ENCODE measurements at regions not wholly inside any gene's neighbourhood (a gene's known extent, or its start where the extent isn't known, plus 50 kb on each side); places are given as distances from the start of the nearest gene placed in this dataset.

- Histone ChIP-seq H3K27me3 (ENCODE audit: control insufficient read depth, insufficient read depth, low read length) (no peaks in the 10 kb centered on the region), H3K9me3 (ENCODE audit: control insufficient read depth, low read depth, low read length) (no peaks in the 10 kb centered on the region), H3K36me3 (ENCODE audit: control insufficient read depth, low read depth, low read length) (no peaks in the 10 kb centered on the region), H3K27ac (ENCODE audit: low read length) (no peak overlapping the region), H3K4me1 (ENCODE audit: control insufficient read depth, low read depth, low read length) (peaks cover 8% of the 10 kb centered on the region), H3K4me3 (ENCODE audit: low read length) (no peak overlapping the region), H3K9ac (ENCODE audit: low read length) (no peak overlapping the region)
Observed at GRCh38 chr5:40307920-40308319, 371.8 kb upstream of the PTGER4 start.

GRCh38 chr5:40306869-40307487, 372.7 kb upstream of the PTGER4 start:
- Histone ChIP-seq H3K9ac (ENCODE audit: low read length) (no peak overlapping the region), H3K27ac (ENCODE audit: low read length) (no peak overlapping the region), H3K36me3 (ENCODE audit: control insufficient read depth, low read depth, low read length) (no peaks in the 10 kb centered on the region), H3K4me3 (ENCODE audit: low read length) (no peak overlapping the region), H3K4me1 (ENCODE audit: control insufficient read depth, low read depth, low read length) (peaks cover 8% of the 10 kb centered on the region), H3K9me3 (ENCODE audit: control insufficient read depth, low read depth, low read length) (no peaks in the 10 kb centered on the region), H3K27me3 (ENCODE audit: control insufficient read depth, insufficient read depth, low read length) (no peaks in the 10 kb centered on the region)

GRCh38 chr5:40292006-40292405, 387.7 kb upstream of the PTGER4 start:
- H3K9ac ChIP-seq (ENCODE audit: low read length) = no peak overlapping the region
- H3K27ac ChIP-seq (ENCODE audit: low read length) = no peak overlapping the region
- no peaks in the 10 kb centered on the region for H3K27me3 ChIP-seq (ENCODE audit: control insufficient read depth, insufficient read depth, low read length)
- H3K4me1 ChIP-seq (ENCODE audit: control insufficient read depth, low read depth, low read length) = no peaks in the 10 kb centered on the region
- no peaks in the 10 kb centered on the region for H3K9me3 ChIP-seq (ENCODE audit: control insufficient read depth, low read depth, low read length)
- no peak overlapping the region for H3K4me3 ChIP-seq (ENCODE audit: low read length)
- H3K36me3 ChIP-seq (ENCODE audit: control insufficient read depth, low read depth, low read length) = no peaks in the 10 kb centered on the region

- Histone ChIP-seq H3K9me3 (ENCODE audit: control insufficient read depth, low read depth, low read length) (no peaks in the 10 kb centered on the region), H3K9ac (ENCODE audit: low read length) (no peak overlapping the region), H3K4me3 (ENCODE audit: low read length) (no peak overlapping the region), H3K27me3 (ENCODE audit: control insufficient read depth, insufficient read depth, low read length) (no peaks in the 10 kb centered on the region), H3K4me1 (ENCODE audit: control insufficient read depth, low read depth, low read length) (no peaks in the 10 kb centered on the region), H3K36me3 (ENCODE audit: control insufficient read depth, low read depth, low read length) (no peaks in the 10 kb centered on the region), H3K27ac (ENCODE audit: low read length) (no peak overlapping the region)
Observed at GRCh38 chr5:40291338-40291737, 388.4 kb upstream of the PTGER4 start.

- Histone ChIP-seq H3K9me3 (ENCODE audit: control insufficient read depth, low read depth, low read length) (no peaks in the 10 kb centered on the region), H3K9ac (ENCODE audit: low read length) (no peak overlapping the region), H3K27me3 (ENCODE audit: control insufficient read depth, insufficient read depth, low read length) (no peaks in the 10 kb centered on the region), H3K4me3 (ENCODE audit: low read length) (no peak overlapping the region), H3K36me3 (ENCODE audit: control insufficient read depth, low read depth, low read length) (no peaks in the 10 kb centered on the region), H3K4me1 (ENCODE audit: control insufficient read depth, low read depth, low read length) (no peaks in the 10 kb centered on the region), H3K27ac (ENCODE audit: low read length) (no peak overlapping the region)
Observed at GRCh38 chr5:40288800-40289485, 390.8 kb upstream of the PTGER4 start.

- no peaks in the 10 kb centered on the region for H3K36me3 ChIP-seq (ENCODE audit: control insufficient read depth, low read depth, low read length)
- no peak overlapping the region for H3K9ac ChIP-seq (ENCODE audit: low read length)
- no peak overlapping the region for H3K27ac ChIP-seq (ENCODE audit: low read length)
- no peaks in the 10 kb centered on the region for H3K4me1 ChIP-seq (ENCODE audit: control insufficient read depth, low read depth, low read length)
- no peaks in the 10 kb centered on the region for H3K27me3 ChIP-seq (ENCODE audit: control insufficient read depth, insufficient read depth, low read length)
- no peaks in the 10 kb centered on the region for H3K9me3 ChIP-seq (ENCODE audit: control insufficient read depth, low read depth, low read length)
- no peak overlapping the region for H3K4me3 ChIP-seq (ENCODE audit: low read length)
Observed at GRCh38 chr5:40284863-40285262, 394.9 kb upstream of the PTGER4 start.

- no peak overlapping the region for H3K9ac ChIP-seq (ENCODE audit: low read length)
- H3K27ac ChIP-seq (ENCODE audit: low read length) = no peak overlapping the region
- H3K27me3 ChIP-seq (ENCODE audit: control insufficient read depth, insufficient read depth, low read length) = no peaks in the 10 kb centered on the region
- no peak overlapping the region for H3K4me3 ChIP-seq (ENCODE audit: low read length)
- H3K36me3 ChIP-seq (ENCODE audit: control insufficient read depth, low read depth, low read length) = no peaks in the 10 kb centered on the region
- no peaks in the 10 kb centered on the region for H3K9me3 ChIP-seq (ENCODE audit: control insufficient read depth, low read depth, low read length)
- H3K4me1 ChIP-seq (ENCODE audit: control insufficient read depth, low read depth, low read length) = no peaks in the 10 kb centered on the region
Observed at GRCh38 chr5:40278881-40279280, 400.8 kb upstream of the PTGER4 start.

- Histone ChIP-seq H3K4me1 (ENCODE audit: control insufficient read depth, low read depth, low read length) (no peaks in the 10 kb centered on the region), H3K27me3 (ENCODE audit: control insufficient read depth, insufficient read depth, low read length) (no peaks in the 10 kb centered on the region), H3K4me3 (ENCODE audit: low read length) (no peak overlapping the region), H3K9me3 (ENCODE audit: control insufficient read depth, low read depth, low read length) (no peaks in the 10 kb centered on the region), H3K27ac (ENCODE audit: low read length) (no peak overlapping the region), H3K36me3 (ENCODE audit: control insufficient read depth, low read depth, low read length) (no peaks in the 10 kb centered on the region), H3K9ac (ENCODE audit: low read length) (no peak overlapping the region)
Observed at GRCh38 chr5:40277161-40277906, 402.4 kb upstream of the PTGER4 start.

GRCh38 chr5:40276426-40277102, 403.2 kb upstream of the PTGER4 start:
- Histone ChIP-seq H3K4me3 (ENCODE audit: low read length) (no peak overlapping the region), H3K9ac (ENCODE audit: low read length) (no peak overlapping the region), H3K36me3 (ENCODE audit: control insufficient read depth, low read depth, low read length) (no peaks in the 10 kb centered on the region), H3K27me3 (ENCODE audit: control insufficient read depth, insufficient read depth, low read length) (no peaks in the 10 kb centered on the region), H3K4me1 (ENCODE audit: control insufficient read depth, low read depth, low read length) (no peaks in the 10 kb centered on the region), H3K27ac (ENCODE audit: low read length) (no peak overlapping the region), H3K9me3 (ENCODE audit: control insufficient read depth, low read depth, low read length) (no peaks in the 10 kb centered on the region)

GRCh38 chr5:40274568-40274967, 405.1 kb upstream of the PTGER4 start:
- H3K9ac ChIP-seq (ENCODE audit: low read length) = no peak overlapping the region
- no peaks in the 10 kb centered on the region for H3K27me3 ChIP-seq (ENCODE audit: control insufficient read depth, insufficient read depth, low read length)
- H3K4me3 ChIP-seq (ENCODE audit: low read length) = no peak overlapping the region
- no peaks in the 10 kb centered on the region for H3K9me3 ChIP-seq (ENCODE audit: control insufficient read depth, low read depth, low read length)
- no peak overlapping the region for H3K27ac ChIP-seq (ENCODE audit: low read length)
- no peaks in the 10 kb centered on the region for H3K4me1 ChIP-seq (ENCODE audit: control insufficient read depth, low read depth, low read length)
- no peaks in the 10 kb centered on the region for H3K36me3 ChIP-seq (ENCODE audit: control insufficient read depth, low read depth, low read length)

- Histone ChIP-seq H3K27me3 (ENCODE audit: control insufficient read depth, insufficient read depth, low read length) (no peaks in the 10 kb centered on the region), H3K27ac (ENCODE audit: low read length) (no peak overlapping the region), H3K9me3 (ENCODE audit: control insufficient read depth, low read depth, low read length) (no peaks in the 10 kb centered on the region), H3K4me1 (ENCODE audit: control insufficient read depth, low read depth, low read length) (no peaks in the 10 kb centered on the region), H3K9ac (ENCODE audit: low read length) (no peak overlapping the region), H3K36me3 (ENCODE audit: control insufficient read depth, low read depth, low read length) (no peaks in the 10 kb centered on the region), H3K4me3 (ENCODE audit: low read length) (no peak overlapping the region)
Observed at GRCh38 chr5:40273936-40274335, 405.8 kb upstream of the PTGER4 start.

Measured in iPS-18a (cell line).